NCI-H82 treated with DMSO at 0.1 percent for 48 hours (cell line): ENCODE measurements at regions not wholly inside any gene's neighbourhood (a gene's known extent, or its start where the extent isn't known, plus 50 kb on each side); places are given as distances from the start of the nearest gene placed in this dataset.

Source experiments
- DNase-seq: peaks from one replicate; lab custom pipeline; 2025; ENCODE audit not compliant: unreplicated experiment; lab: John Stamatoyannopoulos, UW

- DNase-seq = no peak
These were observed 245.5 kb upstream of the STEAP1 start for GRCh38 chr7:89908736-89909135.

GRCh38 chr7:89914711-89915110 lies 239.6 kb upstream of the STEAP1 start:
- DNase-seq = no peak

DNA sequence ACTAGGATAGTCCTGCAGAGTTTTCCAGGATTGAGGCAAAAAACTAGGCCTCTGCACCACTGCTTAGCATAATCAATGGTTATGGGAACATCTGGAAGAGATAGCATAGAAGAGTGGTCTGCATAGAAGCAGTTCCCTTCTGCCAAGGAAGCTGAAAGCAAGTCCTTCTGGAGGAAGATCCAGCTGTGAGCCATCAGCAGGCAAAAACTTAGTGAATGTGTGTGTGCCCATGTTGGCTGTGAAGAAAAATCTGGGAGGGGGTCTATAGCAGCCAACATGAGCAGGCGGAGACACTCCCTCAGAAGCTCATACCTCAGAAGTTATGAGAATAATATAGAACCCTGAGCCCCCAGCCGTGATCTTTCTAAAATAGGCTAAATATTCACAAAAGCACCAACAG lies 228.1 kb upstream of the STEAP1 start:
- DNase-seq = no peak

DNA sequence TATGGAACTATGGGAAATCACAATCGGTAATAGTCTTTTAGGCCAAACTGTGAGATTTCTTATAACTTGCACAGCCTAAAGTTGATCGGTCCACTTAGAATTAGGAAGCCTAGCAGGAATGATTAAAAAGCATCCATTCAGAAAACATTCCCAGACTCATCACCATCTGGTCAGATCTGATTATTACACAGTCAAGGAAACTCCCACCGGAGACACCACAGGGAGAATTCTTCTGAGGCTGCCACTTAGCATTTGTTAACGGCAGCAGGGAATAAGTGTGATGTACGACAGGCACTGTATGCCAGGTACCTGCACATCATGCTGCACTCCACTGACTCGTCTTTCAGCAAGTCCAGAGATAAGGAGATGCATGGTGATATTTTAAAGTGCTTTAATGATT lies 227.6 kb upstream of the STEAP1 start:
- no peak for DNase-seq

DNA sequence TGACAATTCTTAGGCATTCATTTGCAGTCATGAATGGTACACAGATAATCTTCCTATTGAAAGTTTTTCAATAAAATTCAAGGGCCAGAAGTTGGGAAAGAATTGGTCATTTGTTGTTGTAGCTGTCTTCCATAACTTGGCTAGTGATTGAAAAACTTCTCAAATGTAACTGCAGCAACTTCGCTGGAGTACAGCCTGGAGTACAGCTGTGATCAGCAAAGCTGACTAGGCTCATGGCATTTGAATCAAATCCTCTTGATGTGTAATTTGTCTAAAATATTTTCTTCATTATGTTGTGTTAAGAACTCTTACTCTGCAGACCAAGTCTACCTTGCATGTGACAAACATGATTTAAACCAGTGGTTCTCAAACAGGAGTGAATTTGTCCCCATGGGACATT lies 226.5 kb upstream of the STEAP1 start:
- DNase-seq = no peak

DNA sequence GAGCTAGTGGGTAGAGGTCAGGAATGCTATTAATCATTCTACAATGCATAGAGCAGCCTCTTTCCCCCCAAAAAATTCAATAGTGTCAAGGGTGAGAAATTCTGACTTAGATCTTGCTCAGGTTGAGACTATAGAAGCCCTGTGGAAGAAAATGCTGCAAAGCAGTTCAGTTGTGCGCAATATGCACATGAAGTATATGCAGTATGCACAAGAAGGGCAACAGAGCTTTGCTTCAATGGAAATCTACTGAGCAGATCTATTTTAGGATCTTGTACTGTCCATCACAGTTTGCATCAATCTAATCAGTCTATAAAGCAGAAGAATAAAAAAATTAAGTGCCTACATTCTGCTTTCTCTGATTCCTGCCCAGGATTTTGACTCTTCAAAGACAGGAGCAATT lies 225.8 kb upstream of the STEAP1 start:
- no peak for DNase-seq

- no peak for DNase-seq
These were observed 220.2 kb upstream of the STEAP1 start for GRCh38 chr7:89934101-89934500.

DNA sequence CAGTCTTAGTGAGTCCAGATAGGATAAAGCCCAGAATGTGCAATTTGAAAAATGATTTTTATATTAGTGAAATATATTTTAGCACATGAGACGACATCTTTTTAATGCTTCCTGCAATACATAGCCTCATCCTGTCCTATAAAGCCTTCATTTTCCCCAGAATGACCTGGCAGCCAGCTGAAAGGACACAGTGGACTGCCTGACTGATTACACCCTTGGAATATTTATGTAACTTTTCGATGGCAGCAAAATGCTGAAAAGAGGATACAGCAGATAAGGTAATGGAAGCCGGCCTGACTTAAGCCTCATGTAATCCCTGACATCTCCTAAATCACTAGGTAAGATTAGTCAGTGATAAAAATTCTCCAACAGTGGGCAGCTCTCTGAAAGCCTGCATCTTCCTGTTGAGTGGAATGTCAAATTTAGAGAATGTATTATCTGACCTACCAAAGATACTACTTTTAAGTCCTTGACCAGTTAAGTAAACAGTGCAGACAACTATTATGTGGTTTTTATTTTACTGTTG lies 210.7 kb upstream of the STEAP1 start:
- peak; percentile 43 for DNase-seq

- no peak for DNase-seq
These were observed 195.7 kb upstream of the STEAP1 start for GRCh38 chr7:89958525-89959068.

GRCh38 chr7:89966067-89966664 lies 188.1 kb upstream of the STEAP1 start:
- no peak for DNase-seq

DNA sequence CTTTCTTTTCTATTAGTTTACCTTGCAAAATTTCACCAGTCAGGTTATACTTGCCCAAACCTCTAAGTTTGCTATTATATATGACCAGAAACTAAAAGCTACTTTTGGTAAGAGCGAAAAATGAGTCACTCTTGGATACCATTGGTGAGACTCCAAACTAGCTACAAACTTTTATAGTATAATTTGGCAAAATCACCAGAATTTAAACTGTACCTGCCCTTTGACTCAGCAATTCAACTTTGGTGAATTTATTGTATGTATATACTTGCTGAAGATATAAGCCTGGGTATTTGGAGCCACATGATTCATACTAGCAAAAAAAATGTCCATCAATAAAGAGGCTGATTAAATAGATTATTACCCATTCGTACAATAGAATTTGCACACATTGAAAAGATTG lies 178.7 kb upstream of the STEAP1 start:
- DNase-seq = no peak

- DNase-seq = no peak
These were observed 166.6 kb upstream of the STEAP1 start for GRCh38 chr7:89987665-89988064.

GRCh38 chr7:89988074-89988473 lies 166.2 kb upstream of the STEAP1 start:
- no peak for DNase-seq

GRCh38 chr7:89989454-89989853 lies 164.8 kb upstream of the STEAP1 start:
- DNase-seq = no peak

GRCh38 chr7:89994483-89994882 lies 159.8 kb upstream of the STEAP1 start:
- DNase-seq = no peak

DNA sequence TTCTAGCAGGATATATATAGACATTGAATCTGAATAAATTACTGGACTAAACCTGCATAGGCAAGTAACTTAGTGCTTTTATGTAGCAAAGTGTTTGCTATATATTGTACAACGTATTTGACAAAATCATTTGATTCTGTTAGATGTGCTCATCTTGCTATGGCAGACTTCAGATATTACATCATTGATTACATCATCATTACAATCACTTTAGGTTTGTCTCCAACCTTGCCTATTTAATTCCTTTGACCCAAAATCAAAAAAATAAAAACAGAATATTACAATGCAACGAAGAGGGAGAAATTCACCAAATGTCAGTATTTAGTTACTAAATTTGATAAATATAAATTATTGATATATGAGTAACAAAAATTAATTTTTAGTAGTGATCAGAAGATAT lies 155.7 kb upstream of the STEAP1 start:
- no peak for DNase-seq

- DNase-seq = no peak
These were observed 148.4 kb upstream of the STEAP1 start for GRCh38 chr7:90005836-90006235.

GRCh38 chr7:90007001-90007654 lies 147.1 kb upstream of the STEAP1 start:
- DNase-seq = no peak

GRCh38 chr7:90007831-90008230 lies 146.4 kb upstream of the STEAP1 start:
- no peak for DNase-seq

- no peak for DNase-seq
These were observed 132.1 kb upstream of the STEAP1 start for GRCh38 chr7:90022213-90022612.

- DNase-seq = no peak
These were observed 128.5 kb upstream of the STEAP1 start for GRCh38 chr7:90025771-90026170.

DNA sequence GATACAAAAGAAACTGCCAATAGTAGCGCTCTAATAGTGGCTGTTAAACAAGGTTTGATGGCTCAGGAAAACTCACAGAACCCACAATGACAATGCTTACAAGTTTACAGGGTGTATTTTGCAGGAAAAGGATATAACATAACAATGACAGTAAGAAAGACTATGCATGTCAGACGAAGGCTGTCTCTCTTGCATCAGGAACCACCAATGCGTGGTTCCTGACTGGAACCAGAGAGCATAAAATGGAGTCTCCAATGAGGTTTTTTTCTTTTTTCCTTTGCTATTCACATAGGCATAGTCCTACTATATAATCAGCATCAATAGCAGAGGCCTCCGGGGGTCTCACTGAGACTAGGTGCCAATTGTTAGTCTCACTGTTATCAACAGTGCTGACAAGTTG lies 120.4 kb upstream of the STEAP1 start:
- DNase-seq = no peak

DNA sequence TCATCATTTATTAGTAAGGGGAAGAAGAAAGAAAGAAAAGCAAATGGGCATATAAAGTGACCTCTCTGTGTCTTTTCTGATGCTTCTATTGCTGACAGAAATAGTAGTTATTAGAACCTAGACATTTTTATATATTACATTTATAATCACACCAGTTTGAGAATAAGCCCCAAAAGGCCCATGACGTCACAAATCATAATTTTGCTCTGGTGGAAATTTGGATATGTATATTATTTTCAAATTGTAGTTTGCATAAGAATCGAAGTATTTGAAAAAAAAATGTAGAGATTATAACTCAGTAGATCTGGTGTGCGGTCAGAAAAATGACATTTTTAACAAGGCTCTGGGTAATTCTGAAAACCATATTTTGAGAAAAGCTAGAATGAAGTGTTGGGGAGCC lies 101.2 kb upstream of the STEAP1 start:
- DNase-seq = no peak
